HG03469 (cell line): ENCODE measurements at regions not wholly inside any gene's neighbourhood (a gene's known extent, or its start where the extent isn't known, plus 50 kb on each side); places are given as distances from the start of the nearest gene placed in this dataset.
"Not testable (repeated sequence)": the region's sequence is repeated elsewhere in the genome, so short reads cannot be mapped to it uniquely, and the experiment has no call there.

Experiments
- ATAC-seq: cut with Tn5 transposase; IDR thresholded peaks from one replicate; pipeline ENCODE4 v1.9.1; 2021; ENCODE audit warnings: mild to moderate bottlenecking, moderate library complexity, moderate number of reproducible peaks; ENCODE audit not compliant: unreplicated experiment

- no peak for ATAC-seq
Observed at GRCh38 chr15:81908111-81908510, 137.7 kb downstream of the MEX3B start.

GRCh38 chr15:81907521-81907920 is 138.3 kb downstream of the MEX3B start:
- no peak for ATAC-seq

- no peak for ATAC-seq
Observed at GRCh38 chr15:81905889-81906288, 139.9 kb downstream of the MEX3B start.

GRCh38 chr15:81901319-81901718 is 144.5 kb downstream of the MEX3B start:
- ATAC-seq, result no peak

- no peak for ATAC-seq
Observed at GRCh38 chr15:81899730-81900129, 146.1 kb downstream of the MEX3B start.

- no peak for ATAC-seq
Observed at GRCh38 chr15:81899024-81899423, 146.8 kb downstream of the MEX3B start.

- no peak for ATAC-seq
Observed at GRCh38 chr15:81897057-81897677, 148.7 kb downstream of the MEX3B start.

- no peak for ATAC-seq
Observed at GRCh38 chr15:81896356-81896755, 149.5 kb downstream of the MEX3B start.

- ATAC-seq, result no peak
Observed at GRCh38 chr15:81895723-81896122, 150.1 kb downstream of the MEX3B start.

- no peak for ATAC-seq
Observed at GRCh38 chr15:81894061-81894460, 151.8 kb downstream of the MEX3B start.

GRCh38 chr15:81893182-81893835 is 152.5 kb downstream of the MEX3B start:
- ATAC-seq, result no peak

GRCh38 chr15:81890496-81890895 is 155.3 kb downstream of the MEX3B start:
- ATAC-seq, result no peak

GRCh38 chr15:81889485-81889881 is 156.3 kb downstream of the MEX3B start:
- no peak for ATAC-seq

- no peak for ATAC-seq
Observed at GRCh38 chr15:81888748-81889484, 156.9 kb downstream of the MEX3B start.

GRCh38 chr15:81887912-81888311 is 157.9 kb downstream of the MEX3B start:
- no peak for ATAC-seq

- not testable (repeated sequence) for ATAC-seq
Observed at GRCh38 chr15:81887188-81887587, 158.6 kb downstream of the MEX3B start.

GRCh38 chr15:81886591-81886990 is 159.2 kb downstream of the MEX3B start:
- ATAC-seq, result no peak

GRCh38 chr15:81886080-81886479 is 159.7 kb downstream of the MEX3B start:
- no peak for ATAC-seq

GRCh38 chr15:81885135-81885534 is 160.7 kb downstream of the MEX3B start:
- no peak for ATAC-seq

- no peak for ATAC-seq
Observed at GRCh38 chr15:81882504-81882903, 163.3 kb downstream of the MEX3B start.

- ATAC-seq, result no peak
Observed at GRCh38 chr15:81880833-81881232, 165.0 kb downstream of the MEX3B start.

GRCh38 chr15:81880314-81880713 is 165.5 kb downstream of the MEX3B start:
- ATAC-seq, result no peak
